ENCODE measurements at regions not wholly inside any gene's neighbourhood (a gene's known extent, or its start where the extent isn't known, plus 50 kb on each side); places are given as distances from the start of the nearest gene placed in this dataset.
"Not testable (repeated sequence)": the region's sequence is repeated elsewhere in the genome, so short reads cannot be mapped to it uniquely, and the experiment has no call there.

- Histone ChIP-seq H3K36me3 (ENCODE audit: control insufficient read depth in 2 of 2, insufficient read depth in 2 of 2, low read length in 2 of 2) (no peaks in the 10 kb centered on the region), H3K4me1 (ENCODE audit: control insufficient read depth, insufficient read depth, low read length) (no peaks in the 10 kb centered on the region), H3K27me3 (ENCODE audit: control insufficient read depth in 1 of 2, insufficient read depth in 2 of 2, low read length in 2 of 2) (no peaks in the 10 kb centered on the region), H3K4me3 (ENCODE audit: low read length in 2 of 2) (no peak overlapping the region), H3K27ac (ENCODE audit: low read length) (no peak overlapping the region), H3K9me3 (ENCODE audit: control insufficient read depth in 2 of 2, low read length in 2 of 2) (peaks cover 0 to 6% of the 10 kb centered on the region in 2 donors), H3K9ac (ENCODE audit: low read length in 2 of 2) (no peak overlapping the region)
These were observed 252.7 kb upstream of the IL12B start for GRCh38 chr5:159582756-159583541.

GRCh38 chr5:159586921-159587320 is 256.6 kb upstream of the IL12B start:
- Histone ChIP-seq H3K27me3 (ENCODE audit: control insufficient read depth in 1 of 2, insufficient read depth in 2 of 2, low read length in 2 of 2) (no peaks in the 10 kb centered on the region), H3K4me3 (ENCODE audit: low read length in 2 of 2) (no peak overlapping the region), H3K4me1 (ENCODE audit: control insufficient read depth, insufficient read depth, low read length) (no peaks in the 10 kb centered on the region), H3K27ac (ENCODE audit: low read length) (no peak overlapping the region), H3K36me3 (ENCODE audit: control insufficient read depth in 2 of 2, insufficient read depth in 2 of 2, low read length in 2 of 2) (no peaks in the 10 kb centered on the region), H3K9ac (ENCODE audit: low read length in 2 of 2) (no peak overlapping the region), H3K9me3 (ENCODE audit: control insufficient read depth in 2 of 2, low read length in 2 of 2) (peaks cover 3 to 6% of the 10 kb centered on the region in 2 donors)

GRCh38 chr5:159588941-159589340 is 258.7 kb upstream of the IL12B start:
- no peak overlapping the region for H3K27ac ChIP-seq (ENCODE audit: low read length)
- no peaks in the 10 kb centered on the region for H3K36me3 ChIP-seq (ENCODE audit: control insufficient read depth in 2 of 2, insufficient read depth in 2 of 2, low read length in 2 of 2)
- peaks cover 0 to 3% of the 10 kb centered on the region in 2 donors for H3K9me3 ChIP-seq (ENCODE audit: control insufficient read depth in 2 of 2, low read length in 2 of 2)
- H3K4me3 ChIP-seq (ENCODE audit: low read length in 2 of 2), result no peak overlapping the region
- H3K4me1 ChIP-seq (ENCODE audit: control insufficient read depth, insufficient read depth, low read length), result no peaks in the 10 kb centered on the region
- no peak overlapping the region for H3K9ac ChIP-seq (ENCODE audit: low read length in 2 of 2)
- no peaks in the 10 kb centered on the region for H3K27me3 ChIP-seq (ENCODE audit: control insufficient read depth in 1 of 2, insufficient read depth in 2 of 2, low read length in 2 of 2)

GRCh38 chr5:159593518-159594073 is 263.3 kb upstream of the IL12B start:
- no peaks in the 10 kb centered on the region for H3K27me3 ChIP-seq (ENCODE audit: control insufficient read depth in 1 of 2, insufficient read depth in 2 of 2, low read length in 2 of 2)
- H3K27ac ChIP-seq (ENCODE audit: low read length), result no peak overlapping the region
- no peak overlapping the region for H3K9ac ChIP-seq (ENCODE audit: low read length in 2 of 2)

GRCh38 chr5:159595561-159595960 is 265.3 kb upstream of the IL12B start:
- H3K27ac ChIP-seq (ENCODE audit: low read length); H3K36me3 ChIP-seq (ENCODE audit: control insufficient read depth in 2 of 2, insufficient read depth in 2 of 2, low read length in 2 of 2); H3K9ac ChIP-seq (ENCODE audit: low read length in 2 of 2); H3K4me3 ChIP-seq (ENCODE audit: low read length in 2 of 2); H3K9me3 ChIP-seq (ENCODE audit: control insufficient read depth in 2 of 2, low read length in 2 of 2); H3K4me1 ChIP-seq (ENCODE audit: control insufficient read depth, insufficient read depth, low read length); H3K27me3 ChIP-seq (ENCODE audit: control insufficient read depth in 1 of 2, insufficient read depth in 2 of 2, low read length in 2 of 2): not testable (repeated sequence)

More at GRCh38 chr5:159593518-159594073, 263.3 kb upstream of the IL12B start:
- peaks cover 0 to 3% of the 10 kb centered on the region in 2 donors for H3K9me3 ChIP-seq (ENCODE audit: control insufficient read depth in 2 of 2, low read length in 2 of 2)
- no peaks in the 10 kb centered on the region for H3K4me1 ChIP-seq (ENCODE audit: control insufficient read depth, insufficient read depth, low read length)
- no peaks in the 10 kb centered on the region for H3K36me3 ChIP-seq (ENCODE audit: control insufficient read depth in 2 of 2, insufficient read depth in 2 of 2, low read length in 2 of 2)
- H3K4me3 ChIP-seq (ENCODE audit: low read length in 2 of 2), result no peak overlapping the region

- no peak overlapping the region for H3K4me3 ChIP-seq (ENCODE audit: low read length in 2 of 2)
- H3K27me3 ChIP-seq (ENCODE audit: control insufficient read depth in 1 of 2, insufficient read depth in 2 of 2, low read length in 2 of 2), result no peaks in the 10 kb centered on the region
- H3K9ac ChIP-seq (ENCODE audit: low read length in 2 of 2), result no peak overlapping the region
- no peaks in the 10 kb centered on the region for H3K36me3 ChIP-seq (ENCODE audit: control insufficient read depth in 2 of 2, insufficient read depth in 2 of 2, low read length in 2 of 2)
- H3K4me1 ChIP-seq (ENCODE audit: control insufficient read depth, insufficient read depth, low read length), result no peaks in the 10 kb centered on the region
- H3K27ac ChIP-seq (ENCODE audit: low read length), result no peak overlapping the region
- H3K9me3 ChIP-seq (ENCODE audit: control insufficient read depth in 2 of 2, low read length in 2 of 2), result no peaks in the 10 kb centered on the region
These were observed 270.9 kb upstream of the IL12B start for GRCh38 chr5:159601216-159601615.

GRCh38 chr5:159602434-159602833 is 272.1 kb upstream of the IL12B start:
- Histone ChIP-seq H3K27ac (ENCODE audit: low read length) (no peak overlapping the region), H3K9ac (ENCODE audit: low read length in 2 of 2) (no peak overlapping the region), H3K4me3 (ENCODE audit: low read length in 2 of 2) (no peak overlapping the region), H3K36me3 (ENCODE audit: control insufficient read depth in 2 of 2, insufficient read depth in 2 of 2, low read length in 2 of 2) (no peaks in the 10 kb centered on the region), H3K27me3 (ENCODE audit: control insufficient read depth in 1 of 2, insufficient read depth in 2 of 2, low read length in 2 of 2) (no peaks in the 10 kb centered on the region), H3K4me1 (ENCODE audit: control insufficient read depth, insufficient read depth, low read length) (no peaks in the 10 kb centered on the region), H3K9me3 (ENCODE audit: control insufficient read depth in 2 of 2, low read length in 2 of 2) (no peaks in the 10 kb centered on the region)

GRCh38 chr5:159605585-159605984 is 275.3 kb upstream of the IL12B start:
- peaks cover 0 to 3% of the 10 kb centered on the region in 2 donors for H3K9me3 ChIP-seq (ENCODE audit: control insufficient read depth in 2 of 2, low read length in 2 of 2)
- no peak overlapping the region for H3K27ac ChIP-seq (ENCODE audit: low read length)
- H3K36me3 ChIP-seq (ENCODE audit: control insufficient read depth in 2 of 2, insufficient read depth in 2 of 2, low read length in 2 of 2), result no peaks in the 10 kb centered on the region
- no peak overlapping the region for H3K9ac ChIP-seq (ENCODE audit: low read length in 2 of 2)
- H3K4me1 ChIP-seq (ENCODE audit: control insufficient read depth, insufficient read depth, low read length), result no peaks in the 10 kb centered on the region
- no peaks in the 10 kb centered on the region for H3K27me3 ChIP-seq (ENCODE audit: control insufficient read depth in 1 of 2, insufficient read depth in 2 of 2, low read length in 2 of 2)
- H3K4me3 ChIP-seq (ENCODE audit: low read length in 2 of 2), result no peak overlapping the region

GRCh38 chr5:159609359-159609758 is 279.1 kb upstream of the IL12B start:
- no peak overlapping the region for H3K9ac ChIP-seq (ENCODE audit: low read length in 2 of 2)
- no peaks in the 10 kb centered on the region for H3K27me3 ChIP-seq (ENCODE audit: control insufficient read depth in 1 of 2, insufficient read depth in 2 of 2, low read length in 2 of 2)
- H3K4me1 ChIP-seq (ENCODE audit: control insufficient read depth, insufficient read depth, low read length), result no peaks in the 10 kb centered on the region
- H3K36me3 ChIP-seq (ENCODE audit: control insufficient read depth in 2 of 2, insufficient read depth in 2 of 2, low read length in 2 of 2), result no peaks in the 10 kb centered on the region
- H3K4me3 ChIP-seq (ENCODE audit: low read length in 2 of 2), result no peak overlapping the region
- H3K9me3 ChIP-seq (ENCODE audit: control insufficient read depth in 2 of 2, low read length in 2 of 2), result peaks cover 0 to 3% of the 10 kb centered on the region in 2 donors
- no peak overlapping the region for H3K27ac ChIP-seq (ENCODE audit: low read length)

- Histone ChIP-seq H3K36me3 (ENCODE audit: control insufficient read depth in 2 of 2, insufficient read depth in 2 of 2, low read length in 2 of 2) (no peaks in the 10 kb centered on the region), H3K4me3 (ENCODE audit: low read length in 2 of 2) (no peak overlapping the region), H3K9ac (ENCODE audit: low read length in 2 of 2) (no peak overlapping the region), H3K4me1 (ENCODE audit: control insufficient read depth, insufficient read depth, low read length) (no peaks in the 10 kb centered on the region), H3K27ac (ENCODE audit: low read length) (no peak overlapping the region), H3K9me3 (ENCODE audit: control insufficient read depth in 2 of 2, low read length in 2 of 2) (peaks cover 0 to 3% of the 10 kb centered on the region in 2 donors), H3K27me3 (ENCODE audit: control insufficient read depth in 1 of 2, insufficient read depth in 2 of 2, low read length in 2 of 2) (no peaks in the 10 kb centered on the region)
These were observed 280.8 kb upstream of the IL12B start for GRCh38 chr5:159610966-159611579.

GRCh38 chr5:159616952-159617351 is 286.7 kb upstream of the IL12B start:
- Histone ChIP-seq H3K9ac (ENCODE audit: low read length in 2 of 2) (no peak overlapping the region), H3K36me3 (ENCODE audit: control insufficient read depth in 2 of 2, insufficient read depth in 2 of 2, low read length in 2 of 2) (no peaks in the 10 kb centered on the region), H3K4me1 (ENCODE audit: control insufficient read depth, insufficient read depth, low read length) (no peaks in the 10 kb centered on the region)

More at GRCh38 chr5:159616952-159617351, 286.7 kb upstream of the IL12B start:
- Histone ChIP-seq H3K27ac (ENCODE audit: low read length) (no peak overlapping the region), H3K9me3 (ENCODE audit: control insufficient read depth in 2 of 2, low read length in 2 of 2) (peaks cover 0 to 3% of the 10 kb centered on the region in 2 donors), H3K27me3 (ENCODE audit: control insufficient read depth in 1 of 2, insufficient read depth in 2 of 2, low read length in 2 of 2) (no peaks in the 10 kb centered on the region), H3K4me3 (ENCODE audit: low read length in 2 of 2) (no peak overlapping the region)

Measured in stomach smooth muscle (tissue), 2 donors.